ENCODE measurements at regions not wholly inside any gene's neighbourhood (a gene's known extent, or its start where the extent isn't known, plus 50 kb on each side); places are given as distances from the start of the nearest gene placed in this dataset.

DNA sequence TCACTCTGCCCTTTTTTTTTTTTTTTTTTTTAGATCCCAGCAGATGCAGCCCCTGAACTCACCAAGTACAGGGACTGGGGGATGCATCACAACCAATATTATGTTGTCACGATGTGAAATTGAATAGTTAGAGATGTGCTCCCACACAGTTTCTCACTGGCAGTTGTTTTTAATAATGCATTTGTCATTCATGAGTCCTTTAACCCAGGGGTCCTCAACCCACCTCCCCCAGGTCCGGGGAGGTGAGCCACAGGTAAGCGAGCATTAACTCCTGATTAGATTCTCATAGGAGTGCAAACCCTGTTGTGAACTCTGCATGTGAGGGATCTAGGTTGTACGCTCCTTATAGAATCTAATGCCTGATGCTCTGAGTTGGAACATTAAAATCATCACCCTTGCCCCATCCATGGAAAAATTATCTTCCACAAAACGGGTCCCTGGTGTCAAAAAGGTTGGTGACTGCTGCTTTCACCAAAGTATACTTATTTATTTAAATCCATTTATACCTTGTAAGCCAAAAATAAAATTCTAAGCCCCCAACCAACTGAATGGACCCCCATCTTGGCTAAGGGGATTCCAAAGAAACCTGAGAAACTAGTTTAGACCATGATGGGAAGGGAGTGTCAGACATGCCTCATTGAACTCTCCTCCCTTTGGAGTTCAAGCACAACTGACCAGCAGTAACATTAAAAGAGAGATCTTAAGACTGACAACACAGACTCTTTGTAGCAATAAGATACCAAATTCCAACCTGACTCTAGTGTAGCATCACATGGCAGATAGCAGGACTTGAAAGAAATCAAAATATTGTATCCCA lies 119.3 kb upstream of the ATP1A1 start:
- H3K4me1 Mint-ChIP-seq: peaks cover 27% of the 10 kb centered on the region
- H3K27ac Mint-ChIP-seq: no peak overlapping the region
- H3K36me3 Mint-ChIP-seq: no peaks in the 10 kb centered on the region
- no peaks in the 10 kb centered on the region for H3K9me3 Mint-ChIP-seq
- no peak for ATAC-seq
- no peak overlapping the region for H3K4me3 Mint-ChIP-seq
- no peak for DNase-seq (ENCODE audit: low spot score in 2 of 2)

DNA sequence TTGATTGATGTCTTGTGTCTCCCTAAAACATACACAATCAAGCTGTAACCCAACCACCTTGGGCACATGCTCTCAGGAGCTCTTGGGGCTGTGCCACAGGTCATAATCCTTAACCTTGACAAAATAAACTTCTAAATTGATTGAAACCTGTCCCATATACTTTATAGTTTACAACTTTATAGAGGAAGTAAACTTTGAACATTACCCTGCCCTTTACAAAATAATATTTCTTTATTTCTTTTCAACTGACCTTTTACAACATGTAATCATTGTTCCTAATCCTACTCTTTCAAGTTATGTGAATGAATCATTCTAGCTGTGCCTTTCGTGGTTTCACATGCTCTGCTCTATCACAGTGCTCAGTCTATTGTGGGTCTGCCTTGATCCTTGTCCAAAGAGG lies 118.3 kb upstream of the ATP1A1 start:
- Mint-ChIP-seq H3K27ac (no peak overlapping the region), H3K36me3 (no peaks in the 10 kb centered on the region), H3K4me3 (no peak overlapping the region), H3K9me3 (no peaks in the 10 kb centered on the region), H3K4me1 (peaks cover 31% of the 10 kb centered on the region)
- DNase-seq (ENCODE audit: low spot score in 2 of 2) (no peak), ATAC-seq (no peak)

DNA sequence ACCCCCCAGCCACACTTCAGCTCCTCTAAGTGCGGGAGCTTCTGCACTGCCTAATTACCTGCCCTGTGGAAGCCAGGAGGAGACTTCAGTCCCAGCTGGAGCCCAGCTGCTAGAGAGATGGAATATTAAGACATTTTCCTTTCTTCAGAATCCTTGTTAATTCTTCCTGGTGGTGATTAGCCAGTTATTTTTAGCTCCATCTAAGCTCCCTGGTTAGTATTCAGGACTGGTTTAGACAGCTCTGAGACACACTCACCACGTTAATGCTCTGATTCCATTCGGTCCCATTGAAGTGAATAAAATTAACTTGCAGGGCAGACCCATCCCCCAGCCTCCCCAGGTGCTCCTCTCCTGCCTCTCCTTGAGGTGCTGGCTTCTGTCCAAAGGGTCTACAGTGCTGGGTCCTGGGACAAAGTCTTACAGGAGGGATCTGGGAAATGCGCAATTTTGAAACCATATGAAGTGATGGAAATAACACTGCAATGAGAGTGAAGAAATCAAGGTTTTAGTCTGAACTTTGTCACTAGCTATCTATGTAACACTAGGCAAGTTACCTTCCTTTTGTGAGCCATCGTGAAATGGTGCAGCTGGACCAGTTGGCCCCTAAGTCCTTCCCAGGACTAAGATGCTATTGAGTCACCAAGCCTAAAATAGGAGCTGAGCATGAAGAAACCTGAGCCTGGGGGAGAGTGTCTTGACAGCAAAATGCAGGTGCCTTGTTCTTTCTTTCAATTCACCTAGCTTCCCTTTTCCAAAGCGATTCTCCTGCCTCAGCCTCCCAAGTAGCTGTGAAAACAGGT lies 117.4 kb upstream of the ATP1A1 start:
- H3K9me3 Mint-ChIP-seq: no peaks in the 10 kb centered on the region
- H3K4me3 Mint-ChIP-seq: no peak overlapping the region
- H3K27ac Mint-ChIP-seq: no peak overlapping the region
- ATAC-seq (no peak), DNase-seq (ENCODE audit: low spot score in 2 of 2) (no peak)
- H3K4me1 Mint-ChIP-seq: peaks cover 33% of the 10 kb centered on the region
- no peaks in the 10 kb centered on the region for H3K36me3 Mint-ChIP-seq

DNA sequence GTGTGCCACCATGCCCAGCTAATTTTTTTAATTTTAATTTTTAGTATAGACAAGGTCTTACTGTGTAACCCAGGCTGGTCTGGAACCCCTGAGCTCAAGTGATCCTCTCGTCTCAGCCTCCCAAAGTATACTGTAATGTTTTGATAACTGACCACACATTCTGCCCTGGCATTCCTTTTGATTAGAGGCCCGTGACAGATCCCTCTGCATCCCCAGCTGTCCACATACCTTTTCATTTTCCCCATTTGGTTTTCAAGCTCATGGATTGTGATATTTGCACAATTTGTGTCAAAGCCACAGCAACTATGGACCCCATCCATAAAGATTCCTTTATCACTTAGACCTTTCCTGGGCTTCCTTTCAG lies 116.8 kb upstream of the ATP1A1 start:
- no peak overlapping the region for H3K27ac Mint-ChIP-seq
- H3K9me3 Mint-ChIP-seq: no peaks in the 10 kb centered on the region
- peaks cover 39% of the 10 kb centered on the region for H3K4me1 Mint-ChIP-seq
- ATAC-seq (no peak), DNase-seq (ENCODE audit: low spot score in 2 of 2) (no peak)
- H3K4me3 Mint-ChIP-seq: no peak overlapping the region
- H3K36me3 Mint-ChIP-seq: no peaks in the 10 kb centered on the region

DNA sequence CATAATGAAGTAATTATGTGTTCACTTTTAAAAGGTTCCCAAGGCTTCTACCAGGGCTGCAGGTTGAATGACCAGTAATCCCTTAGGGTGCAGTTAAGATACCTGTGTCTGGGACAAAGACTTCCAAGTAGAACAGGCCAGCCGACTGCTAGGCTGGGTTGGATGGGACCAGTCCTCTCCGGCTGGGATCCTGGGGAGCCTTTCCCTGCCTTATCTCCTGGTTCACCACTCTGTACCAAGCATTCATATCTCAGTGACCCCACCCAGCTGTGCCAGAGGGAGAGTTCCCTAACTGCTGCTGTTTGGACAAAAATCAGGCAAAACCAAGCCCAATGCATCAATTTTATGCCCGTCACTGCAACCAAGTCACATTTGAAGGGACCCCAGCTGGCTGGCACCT lies 116.2 kb upstream of the ATP1A1 start:
- Mint-ChIP-seq H3K27ac (no peak overlapping the region), H3K4me3 (no peak overlapping the region), H3K4me1 (peaks cover 39% of the 10 kb centered on the region), H3K9me3 (no peaks in the 10 kb centered on the region), H3K36me3 (no peaks in the 10 kb centered on the region)
- DNase-seq (ENCODE audit: low spot score in 2 of 2): no peak
- no peak for ATAC-seq

DNA sequence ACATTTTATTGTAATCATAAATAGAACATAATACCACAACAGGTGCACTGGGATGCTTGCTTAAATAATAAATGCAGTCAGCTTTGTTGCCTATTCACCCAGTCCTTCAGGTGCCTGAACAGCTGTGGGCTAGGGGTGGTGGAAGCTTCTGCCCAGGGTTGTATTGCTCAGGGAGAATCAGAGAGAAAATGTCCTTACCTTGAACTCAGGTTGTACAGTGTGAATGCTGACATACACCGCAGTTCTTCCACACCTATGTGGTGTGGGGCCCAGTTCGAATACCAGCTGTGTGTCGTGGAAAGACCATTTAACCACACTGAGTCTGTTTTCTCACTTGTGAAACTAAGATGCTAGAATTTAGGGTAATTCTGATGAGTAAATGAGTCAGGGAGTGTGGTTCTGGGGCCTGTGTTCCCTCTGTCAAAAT lies 115.7 kb upstream of the ATP1A1 start:
- peak; percentile 87 for ATAC-seq
- H3K27ac Mint-ChIP-seq: no peak overlapping the region
- no peaks in the 10 kb centered on the region for H3K9me3 Mint-ChIP-seq
- no peaks in the 10 kb centered on the region for H3K36me3 Mint-ChIP-seq
- no peak for DNase-seq (ENCODE audit: low spot score in 2 of 2)
- H3K4me3 Mint-ChIP-seq: no peak overlapping the region
- H3K4me1 Mint-ChIP-seq: peaks cover 39% of the 10 kb centered on the region

DNA sequence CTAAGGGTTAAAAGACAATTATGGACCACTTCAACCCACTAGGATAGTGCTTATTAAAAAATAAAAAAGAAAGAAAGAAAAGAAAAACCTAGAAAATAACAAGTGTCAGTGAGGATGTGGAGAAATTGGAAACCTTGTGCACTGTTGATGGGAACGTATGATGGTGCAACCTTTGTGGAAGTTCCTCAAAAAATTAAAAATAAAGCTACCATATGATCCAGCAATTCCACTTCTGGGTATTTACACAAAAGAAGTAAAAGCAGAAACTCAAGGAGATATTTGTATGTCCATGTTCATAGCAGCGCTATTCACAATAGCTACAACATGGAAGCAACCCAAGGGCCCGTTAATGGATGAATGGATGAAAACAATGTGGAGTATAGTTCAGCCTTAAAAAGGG lies 115.2 kb upstream of the ATP1A1 start:
- DNase-seq (ENCODE audit: low spot score in 2 of 2) (no peak), ATAC-seq (no peak)
- Mint-ChIP-seq H3K4me1 (peaks cover 39% of the 10 kb centered on the region), H3K4me3 (no peak overlapping the region), H3K36me3 (no peaks in the 10 kb centered on the region), H3K9me3 (no peaks in the 10 kb centered on the region), H3K27ac (no peak overlapping the region)

DNA sequence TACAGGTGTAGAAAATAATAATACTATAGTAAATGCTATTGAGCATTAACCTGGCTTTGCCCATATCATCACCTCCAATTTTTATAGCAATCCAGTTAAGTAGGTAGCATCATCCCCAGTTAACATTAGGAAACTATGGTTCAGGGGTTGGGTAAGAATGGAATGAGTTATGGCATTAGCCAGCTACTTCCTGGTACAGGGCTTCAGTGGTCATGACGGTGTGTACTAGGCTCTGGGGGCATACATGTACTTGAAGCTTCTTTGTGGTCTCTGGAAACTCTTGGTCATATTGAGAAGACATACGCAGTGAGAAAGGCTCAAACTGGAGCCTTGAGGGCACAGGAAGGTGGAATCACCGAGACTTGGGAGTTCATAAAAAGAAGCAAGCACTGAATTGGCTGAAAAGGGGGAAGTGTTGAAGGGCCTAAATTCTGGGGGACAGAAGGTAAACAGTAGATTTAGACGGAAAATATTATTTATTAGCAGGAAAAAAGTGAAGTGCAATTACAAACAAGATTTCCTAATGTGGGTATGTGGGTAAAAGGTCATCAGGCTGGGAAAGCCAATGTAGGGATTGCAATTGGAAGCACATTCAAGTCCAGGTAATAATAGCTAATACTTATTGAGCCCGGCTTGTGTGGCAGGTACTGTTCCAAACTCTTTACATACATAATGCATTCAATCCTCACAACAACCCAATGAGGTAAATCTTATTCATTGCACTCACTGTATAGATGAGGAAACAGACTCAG lies 114.2 kb upstream of the ATP1A1 start:
- H3K27ac Mint-ChIP-seq: no peak overlapping the region
- DNase-seq (ENCODE audit: low spot score in 2 of 2) (no peak), ATAC-seq (peak; percentile 45)
- peaks cover 39% of the 10 kb centered on the region for H3K4me1 Mint-ChIP-seq
- H3K4me3 Mint-ChIP-seq: no peak overlapping the region
- no peaks in the 10 kb centered on the region for H3K36me3 Mint-ChIP-seq
- no peaks in the 10 kb centered on the region for H3K9me3 Mint-ChIP-seq

DNA sequence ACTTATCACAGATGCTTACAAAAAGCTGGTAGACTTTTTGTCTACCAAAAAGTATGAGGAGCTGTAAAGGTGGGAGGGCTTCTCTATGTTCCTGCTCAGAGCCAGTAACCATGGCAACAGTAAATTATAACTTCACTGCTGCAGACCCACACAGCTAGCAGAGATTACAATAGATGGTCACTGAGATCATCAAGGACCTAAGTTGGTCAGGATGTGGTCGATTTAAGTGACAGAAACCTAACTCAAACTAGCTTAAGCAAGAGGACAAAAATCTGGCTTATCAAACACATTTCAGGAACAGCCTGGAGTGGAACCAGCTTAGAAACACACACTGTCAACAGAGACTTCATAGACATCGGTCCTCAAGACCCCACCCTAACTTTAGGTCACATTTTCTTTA lies 113.4 kb upstream of the ATP1A1 start:
- Mint-ChIP-seq H3K4me1 (peaks cover 39% of the 10 kb centered on the region), H3K36me3 (no peaks in the 10 kb centered on the region), H3K27ac (no peak overlapping the region), H3K4me3 (no peak overlapping the region), H3K9me3 (no peaks in the 10 kb centered on the region)
- ATAC-seq: peak; percentile 65
- no peak for DNase-seq (ENCODE audit: low spot score in 2 of 2)

DNA sequence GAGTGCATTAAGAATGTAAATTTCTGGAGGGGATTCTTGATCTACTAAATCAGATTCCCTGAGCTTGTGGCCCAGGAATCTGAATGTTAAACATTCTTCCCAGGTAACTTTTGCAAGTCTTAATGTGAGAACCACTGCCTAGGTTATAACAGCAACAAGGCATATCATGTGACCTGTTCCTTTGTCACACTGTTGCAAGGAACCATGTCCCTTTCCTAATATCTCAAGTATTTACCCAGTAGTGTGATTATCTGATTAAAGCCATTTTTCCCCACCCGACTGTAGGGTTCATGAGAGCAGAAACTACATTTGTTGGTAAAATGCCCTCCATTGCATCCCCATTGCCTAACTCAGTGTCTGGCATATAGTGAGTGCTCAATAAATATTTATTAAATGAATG lies 112.9 kb upstream of the ATP1A1 start:
- DNase-seq (ENCODE audit: low spot score in 2 of 2): no peak
- Mint-ChIP-seq H3K4me3 (no peak overlapping the region), H3K9me3 (no peaks in the 10 kb centered on the region), H3K27ac (no peak overlapping the region), H3K4me1 (peaks cover 34% of the 10 kb centered on the region), H3K36me3 (no peaks in the 10 kb centered on the region)
- no peak for ATAC-seq

DNA sequence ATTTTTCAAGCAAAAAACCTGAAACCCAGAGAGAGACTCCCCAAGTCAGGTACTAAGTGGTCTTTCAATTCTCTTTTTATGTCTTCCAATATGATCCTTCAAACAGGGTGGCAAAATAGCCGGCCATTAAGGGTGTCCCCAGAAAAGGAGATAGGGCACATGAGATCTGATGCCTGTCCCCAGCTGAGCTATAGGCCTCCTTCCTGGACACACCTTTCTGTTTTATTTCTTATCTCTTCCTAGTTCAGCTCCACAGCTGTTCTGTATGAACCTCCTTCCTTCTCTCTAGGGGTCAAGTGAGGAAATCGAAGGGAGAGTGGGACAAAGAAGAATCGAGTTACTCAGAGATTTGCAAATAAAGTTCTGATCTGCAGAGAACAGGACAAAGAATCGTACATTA lies 112.4 kb upstream of the ATP1A1 start:
- ATAC-seq (no peak), DNase-seq (ENCODE audit: low spot score in 2 of 2) (no peak)
- no peak overlapping the region for H3K4me3 Mint-ChIP-seq
- no peak overlapping the region for H3K27ac Mint-ChIP-seq
- H3K4me1 Mint-ChIP-seq: peaks cover 30% of the 10 kb centered on the region
- no peaks in the 10 kb centered on the region for H3K9me3 Mint-ChIP-seq
- no peaks in the 10 kb centered on the region for H3K36me3 Mint-ChIP-seq

DNA sequence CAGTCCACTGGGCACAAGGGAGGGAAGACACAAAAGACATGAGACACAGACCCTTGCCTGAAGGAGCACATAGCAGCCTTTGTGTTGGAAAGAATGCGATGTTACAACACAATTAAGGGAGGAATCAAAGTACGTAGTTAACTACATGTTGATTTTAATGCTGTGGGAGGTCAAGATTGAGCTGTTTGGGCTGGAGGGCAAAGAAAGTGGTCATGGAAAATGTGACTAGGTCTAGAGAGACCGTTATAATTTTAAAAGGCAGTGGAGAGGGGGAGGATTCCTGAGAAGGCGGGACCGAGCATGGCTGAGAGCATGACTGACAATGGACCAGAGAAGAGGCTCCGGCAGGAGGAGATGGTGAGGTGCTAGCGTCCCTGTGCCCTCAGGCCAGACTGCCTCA lies 111.8 kb upstream of the ATP1A1 start:
- Mint-ChIP-seq H3K36me3 (no peaks in the 10 kb centered on the region), H3K4me3 (no peak overlapping the region), H3K9me3 (no peaks in the 10 kb centered on the region), H3K4me1 (peaks cover 34% of the 10 kb centered on the region), H3K27ac (no peak overlapping the region)
- DNase-seq (ENCODE audit: low spot score in 2 of 2) (no peak), ATAC-seq (no peak)

DNA sequence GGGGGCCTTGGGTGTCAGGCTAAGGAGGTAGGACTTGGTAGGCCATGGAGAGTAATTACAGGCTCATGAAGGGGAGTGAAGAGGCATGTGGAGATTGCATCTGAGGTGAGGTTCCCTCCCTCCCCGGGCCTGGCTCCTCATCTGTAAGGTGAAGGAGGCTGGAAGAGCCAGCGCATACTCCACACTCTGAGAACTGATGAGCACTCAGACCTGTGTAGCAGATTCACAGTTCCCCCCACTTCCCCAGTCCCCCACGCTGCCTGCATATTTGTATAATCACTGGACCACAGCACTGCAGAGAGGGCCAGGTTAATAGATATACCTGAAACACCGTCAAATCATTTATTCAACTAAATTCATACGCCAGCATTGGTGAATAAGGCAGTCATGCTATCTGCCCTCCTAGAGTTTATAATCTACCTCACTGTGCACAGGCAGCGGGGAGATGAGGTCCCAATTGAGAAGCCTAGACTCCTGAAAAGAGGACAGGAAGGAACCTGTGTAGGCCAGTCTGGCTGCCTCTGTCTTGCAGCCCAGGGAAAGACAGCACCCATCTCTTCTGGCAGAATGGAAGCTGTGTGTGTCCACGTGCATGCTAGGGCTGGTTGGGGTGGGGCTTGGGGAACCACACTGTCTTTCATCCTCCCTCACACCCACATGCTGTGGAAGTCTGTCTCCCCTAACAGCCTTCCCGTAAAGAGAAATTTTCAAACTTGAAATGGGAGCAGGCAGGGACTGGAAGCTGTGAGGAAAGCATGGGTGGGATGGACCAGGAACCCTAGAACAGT lies 110.6 kb upstream of the ATP1A1 start:
- ATAC-seq (no peak), DNase-seq (ENCODE audit: low spot score in 2 of 2) (no peak)
- Mint-ChIP-seq H3K4me1 (peaks cover 33% of the 10 kb centered on the region), H3K9me3 (no peaks in the 10 kb centered on the region), H3K27ac (no peak overlapping the region), H3K4me3 (no peak overlapping the region), H3K36me3 (no peaks in the 10 kb centered on the region)

DNA sequence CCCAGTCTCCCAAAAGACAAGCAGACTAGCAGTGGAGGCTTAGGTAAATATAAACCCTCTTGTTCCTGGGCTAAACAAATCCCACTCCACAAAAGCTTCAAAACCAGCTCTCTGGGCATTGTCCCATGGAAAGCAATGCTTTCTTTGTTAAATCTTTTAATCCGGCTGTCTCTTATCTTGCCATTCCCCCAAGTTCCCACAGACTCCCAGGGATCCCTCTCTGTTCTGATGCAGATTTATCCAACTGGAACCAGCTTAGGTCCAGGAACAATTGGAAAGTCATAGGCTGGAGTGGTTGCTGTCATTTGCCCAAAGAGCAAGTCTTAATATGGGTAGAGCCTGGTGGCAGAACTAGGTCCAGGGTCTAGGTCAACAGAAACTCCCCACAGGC lies 110.1 kb upstream of the ATP1A1 start:
- DNase-seq (ENCODE audit: low spot score in 2 of 2) (no peak), ATAC-seq (no peak)
- no peaks in the 10 kb centered on the region for H3K36me3 Mint-ChIP-seq
- H3K4me3 Mint-ChIP-seq: no peak overlapping the region
- H3K27ac Mint-ChIP-seq: no peak overlapping the region
- H3K9me3 Mint-ChIP-seq: no peaks in the 10 kb centered on the region
- peaks cover 27% of the 10 kb centered on the region for H3K4me1 Mint-ChIP-seq

All from stimulated activated effector memory CD8-positive, alpha-beta T cell treated with anti-CD3 and anti-CD28 coated beads, Interleukin-12 subunit alpha, Interleukin-12 subunit beta, amount 100 ng/mL, for 72 hours (primary cell).